GM21423 (cell line): ENCODE measurements at regions not wholly inside any gene's neighbourhood (a gene's known extent, or its start where the extent isn't known, plus 50 kb on each side); places are given as distances from the start of the nearest gene placed in this dataset.

Source experiments
- ATAC-seq: cut with Tn5 transposase; IDR thresholded peaks from one replicate; pipeline ENCODE4 v1.9.1; 2021; ENCODE audit warnings: mild to moderate bottlenecking, moderate library complexity; ENCODE audit not compliant: unreplicated experiment

DNA sequence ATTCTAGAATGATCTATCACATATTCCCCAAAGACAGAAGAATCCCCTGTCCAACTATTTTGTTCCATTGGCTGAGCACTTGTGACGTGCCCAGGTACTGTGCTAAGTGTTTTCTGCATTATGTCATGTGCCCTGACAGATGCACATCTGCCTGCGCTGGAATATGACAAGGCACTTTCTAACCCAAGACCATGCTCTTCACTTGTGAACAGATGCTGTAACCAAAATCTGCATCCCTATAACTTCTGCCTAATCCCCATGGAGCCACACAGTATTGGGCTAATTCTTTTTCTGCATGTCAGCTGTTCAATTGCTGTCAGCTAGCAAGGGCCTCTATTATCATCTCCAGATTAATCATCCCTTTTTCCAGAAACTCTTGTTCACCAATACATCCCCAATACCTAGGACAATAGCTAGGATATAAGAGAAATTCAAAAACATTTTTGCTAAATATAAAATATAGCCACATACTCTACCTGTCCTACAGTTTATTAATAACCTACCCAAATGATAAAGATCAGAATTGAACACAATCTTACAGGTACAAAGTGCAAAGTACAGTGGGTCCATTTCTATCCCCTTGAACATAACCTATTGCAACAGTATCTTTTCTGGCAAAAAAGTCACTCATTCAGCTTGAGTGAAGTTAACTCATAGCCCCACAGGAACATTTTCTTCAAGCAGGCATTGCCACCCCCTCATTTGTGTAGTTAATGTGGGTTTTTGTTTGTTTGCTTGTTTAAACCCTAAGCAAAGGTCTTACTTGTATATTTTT, 109.4 kb upstream of the LRRN1 start:
- no peak for ATAC-seq

DNA sequence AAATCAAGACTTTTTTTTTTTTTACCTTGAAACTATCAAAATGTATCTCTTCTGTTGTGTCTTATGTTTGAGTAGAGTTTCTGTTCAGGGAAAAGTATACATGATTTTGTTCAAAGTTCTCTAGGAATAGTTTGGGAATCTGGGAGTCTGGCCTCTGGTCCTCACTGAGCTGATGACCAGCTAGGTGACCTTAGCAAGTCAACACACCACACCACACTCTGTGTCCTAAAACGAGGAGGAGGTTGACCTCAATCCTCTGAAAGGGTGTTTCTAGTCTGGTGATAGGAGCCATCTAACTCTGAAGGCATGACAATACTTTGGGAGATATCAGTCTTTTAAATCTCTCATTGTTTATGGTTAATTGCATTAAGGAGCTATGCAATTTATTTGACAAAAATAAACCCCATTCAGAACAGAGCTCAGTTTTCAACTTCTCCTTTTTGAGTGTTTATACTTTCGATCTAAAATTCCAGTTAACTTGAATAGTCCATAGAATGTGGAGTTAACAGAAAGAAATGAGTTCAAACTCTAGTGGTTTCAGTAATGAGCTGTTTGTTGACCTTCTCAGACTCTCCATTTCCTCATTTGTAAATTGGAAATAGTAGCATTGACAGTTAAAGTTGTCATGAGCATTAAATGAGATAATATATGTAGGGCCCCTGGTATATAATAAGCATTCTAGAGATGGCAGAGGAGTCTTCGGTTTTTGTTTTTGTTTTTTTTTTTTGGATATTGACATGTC, 112.2 kb upstream of the LRRN1 start:
- ATAC-seq, result no peak

DNA sequence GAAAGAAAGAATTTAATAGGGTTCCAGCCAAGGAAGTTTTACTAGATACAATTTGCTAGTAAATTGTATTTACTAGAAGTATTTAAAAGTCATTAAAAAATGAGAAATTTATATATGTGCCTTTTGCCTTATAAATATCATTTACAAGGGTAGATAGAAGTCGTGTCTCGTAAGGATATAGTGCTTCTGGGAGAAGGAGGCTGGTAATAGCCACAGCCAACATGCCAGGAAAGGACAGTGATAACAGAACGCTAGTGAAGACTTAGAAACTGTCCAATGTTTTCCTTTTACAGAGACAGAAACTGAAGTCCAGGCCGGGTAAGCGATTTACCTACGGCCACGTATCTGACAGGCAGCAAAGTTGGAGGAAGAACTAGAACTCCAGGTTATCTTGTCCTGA, 113.5 kb upstream of the LRRN1 start:
- no peak for ATAC-seq

GRCh38 chr3:3683261-3683660, 116.0 kb upstream of the LRRN1 start:
- no peak for ATAC-seq

GRCh38 chr3:3675801-3676200, 123.4 kb upstream of the LRRN1 start:
- ATAC-seq, result no peak

DNA sequence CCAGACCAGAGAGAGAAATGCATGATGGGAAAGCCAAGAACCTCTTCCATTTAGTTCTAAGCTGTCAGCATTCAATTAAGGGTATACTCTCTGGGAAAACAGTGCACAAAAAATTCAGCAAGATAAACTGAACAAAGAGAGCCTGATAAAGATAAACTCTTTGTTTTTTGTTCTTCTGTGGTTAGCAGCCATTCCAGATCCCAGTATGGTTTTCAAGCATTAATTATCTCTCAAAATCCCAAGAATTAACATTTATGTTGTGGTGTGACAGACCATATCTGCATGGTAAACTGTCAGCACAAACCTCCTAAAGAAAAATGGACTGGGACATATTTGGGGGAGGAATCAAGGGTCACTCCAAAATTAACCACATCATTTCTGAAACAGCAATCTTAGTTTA, 124.0 kb upstream of the LRRN1 start:
- no peak for ATAC-seq

DNA sequence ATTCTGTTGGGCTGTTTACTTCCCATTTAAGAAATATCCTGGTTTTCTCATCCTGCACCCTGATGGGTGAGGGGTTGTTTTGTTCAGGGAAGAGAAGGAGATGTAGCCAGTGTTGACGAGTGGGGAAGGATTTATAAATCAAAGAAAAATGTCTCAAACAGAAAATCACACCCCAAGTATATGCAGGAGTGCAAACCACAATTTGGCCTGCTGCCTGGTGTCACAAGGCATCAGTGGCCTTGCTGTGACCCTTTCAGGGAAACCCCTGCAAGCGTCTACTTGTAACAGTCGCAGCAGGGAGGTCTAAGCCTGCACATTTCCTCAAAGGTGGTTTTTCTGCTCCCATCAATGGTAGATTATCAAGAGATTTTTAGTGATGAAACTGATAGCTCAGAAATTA, 132.6 kb upstream of the LRRN1 start:
- peak; percentile 96 for ATAC-seq

DNA sequence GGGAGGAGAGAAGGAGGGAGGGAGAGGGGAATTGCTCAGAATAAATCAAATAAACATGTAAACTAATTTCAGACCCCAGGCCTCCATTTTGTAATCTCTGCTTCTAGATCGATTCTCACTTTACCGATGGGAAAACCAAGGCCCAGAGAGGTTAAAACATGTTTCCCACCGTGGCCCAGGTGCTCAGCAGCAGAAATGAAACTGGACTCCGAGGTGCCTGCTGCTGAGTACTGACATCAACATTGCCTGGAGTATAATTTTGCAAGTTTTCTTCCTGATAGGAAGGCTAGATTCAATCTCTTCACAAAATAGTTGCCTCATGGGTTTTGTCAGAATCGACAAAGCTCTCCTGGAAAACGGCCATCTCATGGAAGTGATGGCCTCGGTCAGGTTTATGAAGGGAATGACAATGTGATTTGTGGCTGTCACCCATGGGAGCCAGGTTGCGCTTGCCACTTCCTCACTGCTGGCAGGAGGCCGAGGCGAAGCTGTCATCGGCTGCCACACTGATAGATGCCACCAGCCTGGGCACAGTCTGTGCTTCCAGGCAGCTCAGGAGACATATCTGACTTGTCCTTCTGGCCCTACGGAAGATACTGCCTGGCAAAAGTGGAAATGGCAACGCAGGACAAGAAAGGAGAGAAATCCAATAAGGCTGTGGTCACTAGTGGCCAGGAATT, 133.1 kb upstream of the LRRN1 start:
- ATAC-seq, result peak; percentile 51

DNA sequence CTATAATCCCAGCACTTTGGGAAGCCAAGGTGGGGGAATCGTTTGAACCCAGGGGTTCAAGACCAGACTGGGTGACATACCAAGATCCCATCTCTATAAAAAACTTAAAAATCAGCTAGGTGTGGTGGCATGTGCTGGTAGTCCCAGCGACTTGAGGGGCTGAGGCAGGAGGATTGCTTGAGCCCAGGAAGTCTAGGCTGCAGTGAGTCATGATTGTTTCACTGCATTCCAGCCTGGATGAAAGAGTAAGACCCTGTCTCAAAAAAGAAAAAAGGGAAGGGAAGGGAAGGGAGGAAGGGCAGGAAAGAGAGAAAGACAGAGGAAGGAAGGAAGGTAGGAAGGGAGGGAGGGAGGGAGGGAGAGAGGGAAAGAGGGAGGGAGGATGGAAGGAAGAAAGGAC, 133.7 kb upstream of the LRRN1 start:
- no peak for ATAC-seq

- no peak for ATAC-seq
Measured at GRCh38 chr3:3664935-3665334, 134.3 kb upstream of the LRRN1 start.

GRCh38 chr3:3662610-3663009, 136.6 kb upstream of the LRRN1 start:
- ATAC-seq, result no peak

DNA sequence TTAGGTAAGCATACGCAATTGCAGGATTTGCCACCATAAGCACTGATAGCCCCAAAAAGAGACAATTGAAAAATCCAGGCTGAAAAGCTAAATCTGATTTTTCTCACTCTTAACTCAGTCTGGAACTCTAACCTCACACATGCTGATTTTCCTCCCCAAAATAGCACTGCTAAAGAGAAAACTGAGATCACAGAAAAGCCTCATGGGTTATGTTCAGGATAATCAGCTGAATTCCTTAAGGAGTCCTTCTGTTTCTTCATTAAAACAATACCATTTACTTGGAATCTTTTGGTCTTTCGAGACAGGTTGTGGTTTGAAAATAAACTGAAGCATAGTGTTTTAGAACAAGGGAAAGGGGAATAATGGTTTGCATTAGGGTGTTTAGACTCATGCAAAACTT, 144.3 kb upstream of the LRRN1 start:
- no peak for ATAC-seq

GRCh38 chr3:3648988-3649679, 150.1 kb upstream of the LRRN1 start:
- no peak for ATAC-seq

- no peak for ATAC-seq
Measured at GRCh38 chr3:3646934-3647333, 152.3 kb upstream of the LRRN1 start.

GRCh38 chr3:3646103-3646844, 153.0 kb upstream of the LRRN1 start:
- ATAC-seq, result peak; percentile 83

- ATAC-seq, result no peak
Measured at GRCh38 chr3:3641877-3642455, 157.3 kb upstream of the LRRN1 start.

- no peak for ATAC-seq
Measured at GRCh38 chr3:3639078-3639477, 160.2 kb upstream of the LRRN1 start.

DNA sequence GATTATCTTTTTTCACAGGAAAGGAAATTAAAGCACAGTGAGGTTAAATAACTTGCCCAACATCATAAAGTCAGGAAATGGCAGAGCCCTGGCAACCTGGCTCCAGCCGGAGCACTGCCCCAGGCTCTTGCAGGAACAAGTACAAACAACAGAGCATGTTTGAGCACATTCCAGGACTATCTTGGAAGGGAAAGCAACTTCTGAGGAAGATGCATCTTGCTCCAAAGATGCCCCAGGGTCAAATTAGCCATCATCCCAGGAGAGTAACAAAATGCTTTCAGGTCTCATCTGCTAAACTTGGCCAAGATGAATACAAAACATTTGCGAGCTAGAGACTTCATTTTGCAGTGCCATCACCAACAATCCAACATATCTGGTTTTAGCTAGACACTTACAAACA, 162.4 kb upstream of the LRRN1 start:
- no peak for ATAC-seq

DNA sequence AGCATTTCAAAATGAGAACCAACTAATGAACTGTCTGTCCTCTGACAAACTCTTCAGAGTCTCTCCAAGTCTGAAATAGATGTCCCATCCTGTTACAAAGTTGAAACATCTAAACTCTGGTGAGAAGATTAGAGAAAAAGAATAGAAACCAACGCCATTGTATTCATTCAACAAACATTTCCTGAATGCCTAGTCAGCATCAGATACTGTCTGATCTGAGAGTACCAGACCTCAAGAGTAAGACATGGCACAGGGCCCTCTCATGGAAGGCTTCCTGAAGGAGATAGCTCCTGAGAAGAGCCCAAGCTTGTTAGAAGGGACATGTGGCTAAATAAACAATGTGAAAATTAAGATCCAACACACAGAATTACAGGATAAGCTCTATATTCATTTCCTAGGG, 164.1 kb upstream of the LRRN1 start:
- no peak for ATAC-seq

DNA sequence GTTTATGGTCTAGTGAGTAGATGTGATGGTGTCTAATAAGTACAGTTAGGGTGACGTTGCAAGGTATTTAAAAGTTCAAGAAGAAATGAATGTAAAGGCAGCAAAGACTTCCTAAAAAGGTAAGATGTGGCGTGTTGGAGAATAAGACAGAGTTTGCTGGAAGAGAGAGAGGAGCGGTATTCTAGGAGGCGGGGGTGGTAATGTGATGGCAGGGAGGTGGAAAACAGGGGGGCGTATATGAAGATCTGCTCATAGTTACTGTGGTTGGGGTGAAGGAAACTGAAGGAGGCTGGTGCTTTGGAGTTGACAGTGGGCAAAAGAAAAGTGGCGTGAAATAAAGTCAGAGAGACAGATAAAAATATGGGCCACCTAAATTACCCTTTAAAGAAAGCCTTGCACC, 164.9 kb upstream of the LRRN1 start:
- ATAC-seq, result no peak
